GM06990 (cell line): ENCODE measurements at regions not wholly inside any gene's neighbourhood (a gene's known extent, or its start where the extent isn't known, plus 50 kb on each side); places are given as distances from the start of the nearest gene placed in this dataset.

Source experiments
- DNase-seq: peaks from one replicate; pipeline ENCODE4 v3.0.0-alpha.2; 2011; ENCODE audit not compliant: insufficient read length; ENCODE audit errors: extremely low read depth
- H3K27me3 ChIP-seq: replicated peaks from 2 replicates; pipeline ENCODE4 v1.6.0; 2011; ENCODE audit warnings: low read length; ENCODE audit not compliant: control insufficient read depth, insufficient read depth
- H3K36me3 ChIP-seq: 2 replicates; pipeline ENCODE4 v1.5.1; 2011; ENCODE audit warnings: low read length; ENCODE audit not compliant: control insufficient read depth, insufficient read depth
- H3K4me3 ChIP-seq: replicated peaks from 2 replicates; pipeline ENCODE4 v1.5.1; 2011; ENCODE audit warnings: low read depth, mild to moderate bottlenecking, control low read depth, low read length
- CTCF ChIP-seq: IDR thresholded peaks from 2 replicates; pipeline ENCODE4 v1.5.1; 2011; ENCODE audit warnings: low read length, control low read depth, mild to moderate bottlenecking, inconsistent platforms; ENCODE audit not compliant: insufficient read depth, poor library complexity, severe bottlenecking

- TF ChIP-seq CTCF = no peak
- no peak overlapping the region for H3K4me3 ChIP-seq
- DNase-seq = no peak
Measured at GRCh38 chr7:142408794-142409193, 150.9 kb upstream of the PRSS58 start.

GRCh38 chr7:142407939-142408570, 150.2 kb upstream of the PRSS58 start:
- H3K27me3 ChIP-seq = no peaks in the 10 kb centered on the region
- H3K36me3 ChIP-seq = no peaks in the 10 kb centered on the region
- H3K4me3 ChIP-seq = no peak overlapping the region
- TF ChIP-seq CTCF = no peak
- no peak for DNase-seq

More at GRCh38 chr7:142408794-142409193, 150.9 kb upstream of the PRSS58 start:
- no peaks in the 10 kb centered on the region for H3K27me3 ChIP-seq
- H3K36me3 ChIP-seq = no peaks in the 10 kb centered on the region

- DNase-seq = no peak
- Histone ChIP-seq H3K36me3 (no peaks in the 10 kb centered on the region), H3K4me3 (no peak overlapping the region), H3K27me3 (no peaks in the 10 kb centered on the region; the same call in 1 of the 2 replicates)
- no peak for TF ChIP-seq CTCF
Measured at GRCh38 chr7:142405122-142405765, 147.4 kb upstream of the PRSS58 start.

GRCh38 chr7:142401951-142402350, 144.1 kb upstream of the PRSS58 start:
- Histone ChIP-seq H3K27me3 (no peaks in the 10 kb centered on the region; the same call in 1 of the 2 replicates), H3K36me3 (no peaks in the 10 kb centered on the region), H3K4me3 (no peak overlapping the region)
- no peak for TF ChIP-seq CTCF
- no peak for DNase-seq

GRCh38 chr7:142400042-142400533, 142.2 kb upstream of the PRSS58 start:
- no peak overlapping the region for H3K4me3 ChIP-seq
- no peak for DNase-seq
- no peak for TF ChIP-seq CTCF
- H3K36me3 ChIP-seq = no peaks in the 10 kb centered on the region
- H3K27me3 ChIP-seq = no peaks in the 10 kb centered on the region; the same call in 1 of the 2 replicates
